GM13976 (cell line): ENCODE measurements at regions not wholly inside any gene's neighbourhood (a gene's known extent, or its start where the extent isn't known, plus 50 kb on each side); places are given as distances from the start of the nearest gene placed in this dataset.
"Not testable (repeated sequence)": the region's sequence is repeated elsewhere in the genome, so short reads cannot be mapped to it uniquely, and the experiment has no call there.

Source experiments
- DNase-seq: peaks from one replicate; pipeline ENCODE4 v3.0.0; 2012; ENCODE audit warnings: low spot score
- CTCF ChIP-seq: IDR thresholded peaks from 2 replicates; pipeline ENCODE4 v1.5.1; 2012; ENCODE audit warnings: borderline replicate concordance, mild to moderate bottlenecking; ENCODE audit not compliant: insufficient read depth; ENCODE audit errors: extremely low read depth, missing control alignments, control extremely low read depth
- in situ Hi-C: fragments of 300-500 bp; cut with MboI; formaldehyde crosslinking; loops from one replicate; pipeline ENCODE4 v1.12.0; 2022; ENCODE audit warnings: low sequenced_read_pairs, mixed read lengths, inconsistent platforms; ENCODE audit not compliant: unreplicated experiment

GRCh38 chr21:16117331-16117730 lies 387.5 kb downstream of the USP25 start:
- no peak for DNase-seq
- no peak for TF ChIP-seq CTCF
- in situ Hi-C loops, result no loop called here

GRCh38 chr21:16117851-16118590 lies 388.2 kb downstream of the USP25 start:
- no peak for TF ChIP-seq CTCF
- in situ Hi-C loops, result no loop called here
- no peak for DNase-seq

- in situ Hi-C loops, result no loop called here
- no peak for DNase-seq
- TF ChIP-seq CTCF, result no peak
Measured at GRCh38 chr21:16124378-16125138, 394.8 kb downstream of the USP25 start.

GRCh38 chr21:16125274-16125673 lies 395.5 kb downstream of the USP25 start:
- DNase-seq, result no peak
- in situ Hi-C loops, result no loop called here
- TF ChIP-seq CTCF, result no peak

- DNase-seq, in situ Hi-C loops: not testable (repeated sequence)
Measured at GRCh38 chr21:16132453-16132852, 402.7 kb downstream of the USP25 start.

GRCh38 chr21:16133248-16133647 lies 403.5 kb downstream of the USP25 start:
- DNase-seq, result no peak
- in situ Hi-C loops, result no loop called here
- no peak for TF ChIP-seq CTCF

- in situ Hi-C loops, result no loop called here
- no peak for DNase-seq
- TF ChIP-seq CTCF, result no peak
Measured at GRCh38 chr21:16134134-16134533, 404.4 kb downstream of the USP25 start.
